Liver (tissue), 3 donors: ENCODE measurements at regions not wholly inside any gene's neighbourhood (a gene's known extent, or its start where the extent isn't known, plus 50 kb on each side); places are given as distances from the start of the nearest gene placed in this dataset.

Experiments
- EGR1 ChIP-seq, 2 donors: IDR thresholded peaks; 2 replicates each; pipeline ENCODE4 v1.6.1; 2016 to 2018; ENCODE audit warnings: antibody characterized with exemption in 2 of 2, low read depth in 2 of 2
- FOXA1 ChIP-seq: IDR thresholded peaks from 2 replicates; pipeline ENCODE4 v1.6.1; 2016; ENCODE audit warnings: antibody characterized with exemption
- GABPA ChIP-seq, 2 donors: IDR thresholded peaks in 1 of 2; conservative IDR thresholded peaks in 1 of 2; 2 replicates each; pipeline ENCODE4 v1.6.1; 2016; ENCODE audit warnings: antibody characterized with exemption in 2 of 2, mild to moderate bottlenecking in 1 of 2, moderate library complexity in 1 of 2
- JUND ChIP-seq, 2 donors: IDR thresholded peaks; 2 replicates each; pipeline ENCODE4 v1.6.1; 2016; ENCODE audit warnings: antibody characterized with exemption in 2 of 2
- NR2F2 ChIP-seq: IDR thresholded peaks from 2 replicates; pipeline ENCODE4 v1.6.1; 2016; ENCODE audit warnings: antibody characterized with exemption
- SP1 ChIP-seq: IDR thresholded peaks from 2 replicates; pipeline ENCODE4 v1.6.1; 2018; ENCODE audit warnings: antibody characterized with exemption, mild to moderate bottlenecking
- YY1 ChIP-seq: IDR thresholded peaks from 2 replicates; pipeline ENCODE4 v1.6.1; 2016; ENCODE audit warnings: antibody characterized with exemption, mild to moderate bottlenecking
- TF ChIP-seq, protein P1 (sequence below): fragments of 150-350 bp; IDR thresholded peaks from 2 replicates; pipeline ENCODE4 v1.5.1; 2017; ENCODE audit warnings: improper control_type of control experiment, low read depth, low read length; ENCODE audit not compliant: missing input control
- TF ChIP-seq, protein P2 (sequence below): IDR thresholded peaks from 2 replicates; pipeline ENCODE4 v1.6.1; 2016; ENCODE audit warnings: antibody characterized with exemption
- TF ChIP-seq, protein P3 (sequence below): IDR thresholded peaks from 2 replicates; pipeline ENCODE4 v1.6.1; 2016; ENCODE audit warnings: antibody characterized with exemption
- TF ChIP-seq, protein P4 (sequence below): IDR thresholded peaks from 2 replicates; pipeline ENCODE4 v1.6.1; 2016; ENCODE audit warnings: antibody characterized with exemption, mild to moderate bottlenecking
- TF ChIP-seq, protein P5 (sequence below): IDR thresholded peaks from 2 replicates; pipeline ENCODE4 v1.6.1; 2016; ENCODE audit warnings: antibody characterized with exemption
- donor health status: healthy.
- donor health status: healthy.

DNA sequence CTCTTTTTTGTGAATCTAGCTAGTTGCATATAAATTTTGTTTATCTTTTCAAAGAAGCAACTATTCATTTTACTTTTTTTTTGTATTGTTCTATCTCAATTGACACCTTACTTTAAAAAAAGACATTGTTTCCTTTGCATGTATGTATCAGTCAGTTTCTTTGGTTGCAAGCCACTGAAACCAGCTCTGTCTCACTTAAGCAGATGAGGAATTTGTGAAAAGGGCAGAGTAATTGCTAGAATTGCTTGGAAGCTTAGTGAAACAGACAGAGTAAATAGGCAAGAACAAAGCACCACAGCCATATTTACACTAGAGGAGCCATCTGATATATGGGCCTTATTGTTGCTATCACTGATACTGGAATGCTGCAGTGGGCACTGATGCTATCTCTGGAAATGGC lies 231.4 kb upstream of the KLF8 start:
- TF ChIP-seq, protein P1, sequence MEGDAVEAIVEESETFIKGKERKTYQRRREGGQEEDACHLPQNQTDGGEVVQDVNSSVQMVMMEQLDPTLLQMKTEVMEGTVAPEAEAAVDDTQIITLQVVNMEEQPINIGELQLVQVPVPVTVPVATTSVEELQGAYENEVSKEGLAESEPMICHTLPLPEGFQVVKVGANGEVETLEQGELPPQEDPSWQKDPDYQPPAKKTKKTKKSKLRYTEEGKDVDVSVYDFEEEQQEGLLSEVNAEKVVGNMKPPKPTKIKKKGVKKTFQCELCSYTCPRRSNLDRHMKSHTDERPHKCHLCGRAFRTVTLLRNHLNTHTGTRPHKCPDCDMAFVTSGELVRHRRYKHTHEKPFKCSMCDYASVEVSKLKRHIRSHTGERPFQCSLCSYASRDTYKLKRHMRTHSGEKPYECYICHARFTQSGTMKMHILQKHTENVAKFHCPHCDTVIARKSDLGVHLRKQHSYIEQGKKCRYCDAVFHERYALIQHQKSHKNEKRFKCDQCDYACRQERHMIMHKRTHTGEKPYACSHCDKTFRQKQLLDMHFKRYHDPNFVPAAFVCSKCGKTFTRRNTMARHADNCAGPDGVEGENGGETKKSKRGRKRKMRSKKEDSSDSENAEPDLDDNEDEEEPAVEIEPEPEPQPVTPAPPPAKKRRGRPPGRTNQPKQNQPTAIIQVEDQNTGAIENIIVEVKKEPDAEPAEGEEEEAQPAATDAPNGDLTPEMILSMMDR, result no peak
- TF ChIP-seq JUND (IDR thresholded peaks at IDR 0.05), result no peak
- TF ChIP-seq, protein P2, sequence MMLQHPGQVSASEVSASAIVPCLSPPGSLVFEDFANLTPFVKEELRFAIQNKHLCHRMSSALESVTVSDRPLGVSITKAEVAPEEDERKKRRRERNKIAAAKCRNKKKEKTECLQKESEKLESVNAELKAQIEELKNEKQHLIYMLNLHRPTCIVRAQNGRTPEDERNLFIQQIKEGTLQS, result no peak
- no peak for TF ChIP-seq YY1
- TF ChIP-seq, protein P3, sequence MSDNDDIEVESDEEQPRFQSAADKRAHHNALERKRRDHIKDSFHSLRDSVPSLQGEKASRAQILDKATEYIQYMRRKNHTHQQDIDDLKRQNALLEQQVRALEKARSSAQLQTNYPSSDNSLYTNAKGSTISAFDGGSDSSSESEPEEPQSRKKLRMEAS, result no peak
- TF ChIP-seq, protein P4, sequence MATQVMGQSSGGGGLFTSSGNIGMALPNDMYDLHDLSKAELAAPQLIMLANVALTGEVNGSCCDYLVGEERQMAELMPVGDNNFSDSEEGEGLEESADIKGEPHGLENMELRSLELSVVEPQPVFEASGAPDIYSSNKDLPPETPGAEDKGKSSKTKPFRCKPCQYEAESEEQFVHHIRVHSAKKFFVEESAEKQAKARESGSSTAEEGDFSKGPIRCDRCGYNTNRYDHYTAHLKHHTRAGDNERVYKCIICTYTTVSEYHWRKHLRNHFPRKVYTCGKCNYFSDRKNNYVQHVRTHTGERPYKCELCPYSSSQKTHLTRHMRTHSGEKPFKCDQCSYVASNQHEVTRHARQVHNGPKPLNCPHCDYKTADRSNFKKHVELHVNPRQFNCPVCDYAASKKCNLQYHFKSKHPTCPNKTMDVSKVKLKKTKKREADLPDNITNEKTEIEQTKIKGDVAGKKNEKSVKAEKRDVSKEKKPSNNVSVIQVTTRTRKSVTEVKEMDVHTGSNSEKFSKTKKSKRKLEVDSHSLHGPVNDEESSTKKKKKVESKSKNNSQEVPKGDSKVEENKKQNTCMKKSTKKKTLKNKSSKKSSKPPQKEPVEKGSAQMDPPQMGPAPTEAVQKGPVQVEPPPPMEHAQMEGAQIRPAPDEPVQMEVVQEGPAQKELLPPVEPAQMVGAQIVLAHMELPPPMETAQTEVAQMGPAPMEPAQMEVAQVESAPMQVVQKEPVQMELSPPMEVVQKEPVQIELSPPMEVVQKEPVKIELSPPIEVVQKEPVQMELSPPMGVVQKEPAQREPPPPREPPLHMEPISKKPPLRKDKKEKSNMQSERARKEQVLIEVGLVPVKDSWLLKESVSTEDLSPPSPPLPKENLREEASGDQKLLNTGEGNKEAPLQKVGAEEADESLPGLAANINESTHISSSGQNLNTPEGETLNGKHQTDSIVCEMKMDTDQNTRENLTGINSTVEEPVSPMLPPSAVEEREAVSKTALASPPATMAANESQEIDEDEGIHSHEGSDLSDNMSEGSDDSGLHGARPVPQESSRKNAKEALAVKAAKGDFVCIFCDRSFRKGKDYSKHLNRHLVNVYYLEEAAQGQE, result no peak
- TF ChIP-seq GABPA (IDR thresholded peaks at IDR 0.05 in 1 of 2, conservative IDR thresholded peaks at IDR 0.05 in 1 of 2), result no peak
- no peak for TF ChIP-seq SP1
- no peak for TF ChIP-seq FOXA1
- no peak for TF ChIP-seq EGR1 (IDR thresholded peaks at IDR 0.05; ENCODE audit: low read depth in 2 of 2)
- TF ChIP-seq, protein P5, sequence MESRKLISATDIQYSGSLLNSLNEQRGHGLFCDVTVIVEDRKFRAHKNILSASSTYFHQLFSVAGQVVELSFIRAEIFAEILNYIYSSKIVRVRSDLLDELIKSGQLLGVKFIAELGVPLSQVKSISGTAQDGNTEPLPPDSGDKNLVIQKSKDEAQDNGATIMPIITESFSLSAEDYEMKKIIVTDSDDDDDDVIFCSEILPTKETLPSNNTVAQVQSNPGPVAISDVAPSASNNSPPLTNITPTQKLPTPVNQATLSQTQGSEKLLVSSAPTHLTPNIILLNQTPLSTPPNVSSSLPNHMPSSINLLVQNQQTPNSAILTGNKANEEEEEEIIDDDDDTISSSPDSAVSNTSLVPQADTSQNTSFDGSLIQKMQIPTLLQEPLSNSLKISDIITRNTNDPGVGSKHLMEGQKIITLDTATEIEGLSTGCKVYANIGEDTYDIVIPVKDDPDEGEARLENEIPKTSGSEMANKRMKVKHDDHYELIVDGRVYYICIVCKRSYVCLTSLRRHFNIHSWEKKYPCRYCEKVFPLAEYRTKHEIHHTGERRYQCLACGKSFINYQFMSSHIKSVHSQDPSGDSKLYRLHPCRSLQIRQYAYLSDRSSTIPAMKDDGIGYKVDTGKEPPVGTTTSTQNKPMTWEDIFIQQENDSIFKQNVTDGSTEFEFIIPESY, result no peak
- TF ChIP-seq NR2F2, result no peak
